ENCODE measurements at regions not wholly inside any gene's neighbourhood (a gene's known extent, or its start where the extent isn't known, plus 50 kb on each side); places are given as distances from the start of the nearest gene placed in this dataset.

DNA sequence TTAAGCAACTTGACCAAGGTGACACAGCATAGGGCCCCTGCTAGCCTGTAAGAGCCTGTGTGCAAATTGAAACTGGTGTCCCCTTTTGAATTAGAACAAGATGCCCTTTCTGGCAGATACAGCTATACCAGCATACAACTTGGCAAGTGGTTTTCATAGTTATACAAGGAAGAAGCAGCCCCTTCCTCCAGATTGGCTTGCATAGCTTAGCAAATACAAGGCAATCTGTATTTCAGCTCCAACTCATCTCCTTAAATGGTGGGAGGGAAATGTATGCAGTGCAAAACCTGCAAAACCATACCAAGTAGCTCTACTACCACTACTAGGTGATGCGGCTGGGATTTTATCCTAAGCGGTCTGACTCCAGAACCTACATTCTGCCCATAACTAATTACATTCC is 427.1 kb downstream of the HAPSTR1 start:
- TF ChIP-seq, protein P1, sequence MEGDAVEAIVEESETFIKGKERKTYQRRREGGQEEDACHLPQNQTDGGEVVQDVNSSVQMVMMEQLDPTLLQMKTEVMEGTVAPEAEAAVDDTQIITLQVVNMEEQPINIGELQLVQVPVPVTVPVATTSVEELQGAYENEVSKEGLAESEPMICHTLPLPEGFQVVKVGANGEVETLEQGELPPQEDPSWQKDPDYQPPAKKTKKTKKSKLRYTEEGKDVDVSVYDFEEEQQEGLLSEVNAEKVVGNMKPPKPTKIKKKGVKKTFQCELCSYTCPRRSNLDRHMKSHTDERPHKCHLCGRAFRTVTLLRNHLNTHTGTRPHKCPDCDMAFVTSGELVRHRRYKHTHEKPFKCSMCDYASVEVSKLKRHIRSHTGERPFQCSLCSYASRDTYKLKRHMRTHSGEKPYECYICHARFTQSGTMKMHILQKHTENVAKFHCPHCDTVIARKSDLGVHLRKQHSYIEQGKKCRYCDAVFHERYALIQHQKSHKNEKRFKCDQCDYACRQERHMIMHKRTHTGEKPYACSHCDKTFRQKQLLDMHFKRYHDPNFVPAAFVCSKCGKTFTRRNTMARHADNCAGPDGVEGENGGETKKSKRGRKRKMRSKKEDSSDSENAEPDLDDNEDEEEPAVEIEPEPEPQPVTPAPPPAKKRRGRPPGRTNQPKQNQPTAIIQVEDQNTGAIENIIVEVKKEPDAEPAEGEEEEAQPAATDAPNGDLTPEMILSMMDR (IDR thresholded peaks at IDR 0.05; ENCODE audit: low read depth, low read length, poor library complexity, severe bottlenecking) = no peak
- TF ChIP-seq EZH2phosphoT487 (IDR thresholded peaks at IDR 0.05; ENCODE audit: borderline replicate concordance, low read length) = no peak

Data from DOHH2 (cell line).